ENCODE measurements at regions not wholly inside any gene's neighbourhood (a gene's known extent, or its start where the extent isn't known, plus 50 kb on each side); places are given as distances from the start of the nearest gene placed in this dataset.

DNA sequence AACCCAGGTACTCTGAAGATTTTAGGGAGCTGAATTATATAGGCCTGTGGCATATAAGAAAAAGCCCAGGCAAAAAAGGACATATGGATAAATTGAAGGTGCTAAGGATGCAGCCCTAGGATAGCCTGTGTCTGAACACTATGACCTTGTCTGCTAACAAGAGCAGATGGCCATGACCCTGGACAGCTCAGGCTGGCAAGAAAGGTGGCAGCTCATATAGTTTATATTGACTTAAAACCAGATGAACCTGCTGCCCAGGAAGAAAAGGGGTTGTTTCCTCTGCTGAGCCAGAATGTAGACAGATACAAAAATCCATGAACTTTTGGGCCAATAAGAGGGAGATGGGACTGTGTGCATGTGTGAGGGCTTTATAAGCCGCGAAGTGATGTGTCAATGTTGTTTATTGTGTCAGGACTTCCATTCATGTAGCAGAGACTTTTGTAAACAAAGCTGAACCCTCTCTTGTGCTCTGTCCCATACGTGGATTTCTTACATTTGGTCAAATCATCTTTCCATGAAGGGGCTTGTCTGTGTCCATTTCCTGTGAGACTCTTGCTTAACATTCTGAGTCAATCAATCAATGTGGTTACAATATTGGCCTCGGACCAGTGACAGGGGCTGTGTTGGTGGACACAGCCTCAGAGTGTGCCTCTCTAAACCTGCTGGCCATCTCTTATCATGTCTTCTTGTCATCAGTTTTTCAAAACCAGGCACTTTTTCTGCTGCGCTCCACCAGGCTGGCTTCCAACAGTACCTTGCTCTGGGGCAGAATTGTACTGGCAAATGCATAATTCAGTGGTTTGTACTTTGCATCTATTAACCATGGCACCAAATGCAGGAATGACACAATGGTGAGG lies 321.2 kb downstream of the WDR72 start:
- TF ChIP-seq POLR2A (IDR thresholded peaks at IDR 0.05): no peak
- TF ChIP-seq, protein P1, sequence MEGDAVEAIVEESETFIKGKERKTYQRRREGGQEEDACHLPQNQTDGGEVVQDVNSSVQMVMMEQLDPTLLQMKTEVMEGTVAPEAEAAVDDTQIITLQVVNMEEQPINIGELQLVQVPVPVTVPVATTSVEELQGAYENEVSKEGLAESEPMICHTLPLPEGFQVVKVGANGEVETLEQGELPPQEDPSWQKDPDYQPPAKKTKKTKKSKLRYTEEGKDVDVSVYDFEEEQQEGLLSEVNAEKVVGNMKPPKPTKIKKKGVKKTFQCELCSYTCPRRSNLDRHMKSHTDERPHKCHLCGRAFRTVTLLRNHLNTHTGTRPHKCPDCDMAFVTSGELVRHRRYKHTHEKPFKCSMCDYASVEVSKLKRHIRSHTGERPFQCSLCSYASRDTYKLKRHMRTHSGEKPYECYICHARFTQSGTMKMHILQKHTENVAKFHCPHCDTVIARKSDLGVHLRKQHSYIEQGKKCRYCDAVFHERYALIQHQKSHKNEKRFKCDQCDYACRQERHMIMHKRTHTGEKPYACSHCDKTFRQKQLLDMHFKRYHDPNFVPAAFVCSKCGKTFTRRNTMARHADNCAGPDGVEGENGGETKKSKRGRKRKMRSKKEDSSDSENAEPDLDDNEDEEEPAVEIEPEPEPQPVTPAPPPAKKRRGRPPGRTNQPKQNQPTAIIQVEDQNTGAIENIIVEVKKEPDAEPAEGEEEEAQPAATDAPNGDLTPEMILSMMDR (IDR thresholded peaks at IDR 0.05): no peak

Measured in uterus (tissue), 2 donors.